ENCODE measurements at regions not wholly inside any gene's neighbourhood (a gene's known extent, or its start where the extent isn't known, plus 50 kb on each side); places are given as distances from the start of the nearest gene placed in this dataset.

DNA sequence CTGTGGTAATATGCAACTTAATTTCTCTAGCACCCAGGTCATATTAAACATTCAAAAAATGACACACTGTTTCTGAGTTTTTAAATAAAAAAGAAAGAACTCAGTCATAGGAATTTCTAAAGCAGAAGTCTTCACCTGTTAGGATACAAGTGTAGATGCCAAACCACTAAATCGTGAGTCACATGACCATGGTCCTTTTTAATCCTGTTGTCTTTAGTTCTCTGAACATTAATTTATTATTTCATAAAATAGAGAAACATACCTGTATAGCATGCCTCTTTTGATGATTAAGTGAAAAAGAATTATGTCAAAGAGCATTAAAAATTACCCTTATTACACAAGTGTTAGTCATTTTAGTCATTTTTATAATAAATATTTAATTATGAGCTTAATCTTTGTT, 398.8 kb downstream of the CCDC85A start:
- TF ChIP-seq POLR2A (IDR thresholded peaks at IDR 0.05; ENCODE audit: low read length) = no peak
- TF ChIP-seq GATA1 (IDR thresholded peaks at IDR 0.05; ENCODE audit: low read depth, low read length) = no peak

Data from erythroblast (primary cell).